Mucosa of descending colon (tissue), 3 donors: ENCODE measurements at regions not wholly inside any gene's neighbourhood (a gene's known extent, or its start where the extent isn't known, plus 50 kb on each side); places are given as distances from the start of the nearest gene placed in this dataset.
"Not testable (repeated sequence)": the region's sequence is repeated elsewhere in the genome, so short reads cannot be mapped to it uniquely, and the experiment has no call there.

Experiments
- ATAC-seq: fragments of 200-7000 bp; cut with Tn5 transposase; one replicate; pipeline ENCODE4 v1.9.1; 2020; ENCODE audit warnings: mild to moderate bottlenecking, moderate library complexity
- DNase-seq, 3 donors: peaks; one replicate each; pipeline ENCODE4 v3.0.0-alpha.2; 2020
- H3K36me3 ChIP-seq: fragments of 200-600 bp; one replicate; pipeline ENCODE4 v1.8.0; 2021; ENCODE audit warnings: low read depth, mild to moderate bottlenecking
- H3K4me1 ChIP-seq: fragments of 200-600 bp; one replicate; pipeline ENCODE4 v1.8.0; 2021; ENCODE audit warnings: low read depth, mild to moderate bottlenecking
- H3K4me3 ChIP-seq: fragments of 200-600 bp; one replicate; pipeline ENCODE4 v1.8.0; 2021; ENCODE audit warnings: mild to moderate bottlenecking
- H3K9me3 ChIP-seq: fragments of 200-600 bp; one replicate; pipeline ENCODE4 v1.8.0; 2021; ENCODE audit warnings: mild to moderate bottlenecking
- CTCF ChIP-seq: fragments of 200-600 bp; IDR thresholded peaks from one replicate; pipeline ENCODE4 v1.8.0; 2022; ENCODE audit warnings: antibody characterized with exemption, mild to moderate bottlenecking
- intact Hi-C, 2 donors: fragments of 100-400 bp; cut with DNase I in 1 of 2; cut with micrococcal nuclease in 1 of 2; formaldehyde crosslinking; loops; one replicate each; pipeline versions ENCODE4 v1.11.0 to v1.11.1; 2022; cut with DNase I, micrococcal nuclease
- donor health status: DM: no; HTN: no; CAD: no; lungs with moderate emphysema.
- donor health status: DM: no; HTN: no; CAD: no.
- donor health status: DM: no; HTN: yes; CAD: no.

DNA sequence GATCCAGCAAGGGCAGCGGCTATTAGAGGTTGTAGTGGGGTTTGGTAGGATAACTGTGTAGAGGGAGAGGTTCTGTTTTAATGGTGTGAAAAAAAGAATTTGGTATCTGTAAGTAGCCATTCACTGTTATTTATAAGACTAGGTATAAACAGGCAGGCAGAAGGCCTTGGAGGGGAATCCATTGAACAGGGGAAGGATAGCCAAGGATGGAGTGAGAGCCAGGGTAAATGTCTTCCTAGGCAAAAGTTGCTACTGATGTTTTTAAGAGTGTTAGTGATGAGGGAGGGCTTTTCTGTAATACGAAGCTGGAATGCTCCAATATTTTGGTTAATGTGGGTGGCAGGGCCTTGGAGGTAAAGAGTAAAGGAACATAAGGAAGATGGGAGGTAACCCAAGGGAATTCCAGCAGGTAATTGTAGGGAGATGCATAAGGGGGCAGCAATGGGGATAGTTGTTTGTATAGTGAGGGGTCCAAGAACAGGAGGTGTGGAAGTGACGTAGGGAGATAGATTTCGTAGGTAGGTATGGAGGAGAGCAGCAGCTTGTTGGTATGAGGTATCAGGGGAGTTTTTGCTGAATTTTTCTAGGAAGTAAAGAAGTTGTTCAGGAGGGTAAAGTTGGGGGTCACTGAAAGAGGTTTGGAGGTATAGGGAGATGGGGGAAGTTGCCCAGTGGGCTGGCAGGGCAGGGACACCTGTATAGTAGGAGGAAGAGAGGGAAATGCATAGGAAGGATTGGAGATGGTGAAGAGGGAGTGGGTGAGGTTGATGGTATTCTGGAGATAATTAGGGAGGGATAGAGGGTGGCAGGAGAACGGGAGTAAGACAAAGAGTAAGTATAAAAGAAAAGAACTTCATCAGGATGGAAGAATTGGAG, 752.4 kb upstream of the ADGRB3 start:
- Histone ChIP-seq H3K4me3 (no peak overlapping the region), H3K9me3 (peaks cover 70% of the 10 kb centered on the region), H3K4me1 (no peaks in the 10 kb centered on the region), H3K36me3 (no peaks in the 10 kb centered on the region)
- intact Hi-C loops: no loop called here
- DNase-seq: no peak
- ATAC-seq: no peak
- TF ChIP-seq CTCF: no peak

GRCh38 chr6:67881706-67882065, 753.4 kb upstream of the ADGRB3 start:
- no peak for ATAC-seq
- intact Hi-C loops: no loop called here

GRCh38 chr6:67880939-67881705, 754.0 kb upstream of the ADGRB3 start:
- no peaks in the 10 kb centered on the region for H3K4me1 ChIP-seq
- TF ChIP-seq CTCF: no peak
- intact Hi-C loops: no loop called here
- H3K4me3 ChIP-seq: no peak overlapping the region
- peaks cover 64% of the 10 kb centered on the region for H3K9me3 ChIP-seq
- no peaks in the 10 kb centered on the region for H3K36me3 ChIP-seq
- DNase-seq (no peak), ATAC-seq (no peak)

More at GRCh38 chr6:67881706-67882065, 753.4 kb upstream of the ADGRB3 start:
- no peak for TF ChIP-seq CTCF
- no peak for DNase-seq
- H3K4me1 ChIP-seq: no peaks in the 10 kb centered on the region
- no peaks in the 10 kb centered on the region for H3K36me3 ChIP-seq
- H3K9me3 ChIP-seq: peaks cover 64% of the 10 kb centered on the region
- no peak overlapping the region for H3K4me3 ChIP-seq

DNA sequence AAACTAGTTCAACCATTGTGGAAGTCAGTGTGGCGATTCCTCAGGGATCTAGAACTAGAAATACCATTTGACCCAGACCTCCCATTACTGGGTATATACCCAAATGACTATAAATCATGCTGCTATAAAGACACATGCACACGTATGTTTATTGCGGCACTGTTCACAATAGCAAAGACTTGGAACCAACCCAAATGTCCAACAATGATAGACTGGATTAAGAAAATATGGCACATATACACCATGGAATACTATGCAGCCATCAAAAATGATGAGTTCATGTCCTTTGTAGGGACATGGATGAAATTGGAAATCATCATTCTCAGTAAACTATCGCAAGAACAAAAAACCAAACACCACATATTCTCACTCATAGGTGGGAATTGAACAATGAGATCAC, 754.7 kb upstream of the ADGRB3 start:
- intact Hi-C loops, H3K36me3 ChIP-seq, DNase-seq, H3K4me3 ChIP-seq, ATAC-seq, H3K4me1 ChIP-seq: not testable (repeated sequence)
- peaks cover 60% of the 10 kb centered on the region for H3K9me3 ChIP-seq

DNA sequence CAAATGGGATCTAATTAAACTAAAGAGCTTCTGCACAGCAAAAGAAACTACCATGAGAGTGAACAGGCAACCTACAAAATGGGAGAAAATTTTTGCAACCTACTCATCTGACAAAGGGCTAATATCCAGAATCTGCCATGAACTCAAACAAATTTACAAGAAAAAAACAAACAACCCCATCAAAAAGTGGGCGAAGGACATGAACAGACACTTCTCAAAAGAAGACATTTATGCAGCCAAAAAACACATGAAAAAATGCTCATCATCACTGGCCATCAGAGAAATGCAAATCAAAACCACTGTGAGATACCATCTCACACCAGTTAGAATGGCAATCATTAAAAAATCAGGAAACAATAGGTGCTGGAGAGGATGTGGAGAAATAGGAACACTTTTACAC, 755.2 kb upstream of the ADGRB3 start:
- ATAC-seq, H3K4me3 ChIP-seq, DNase-seq, H3K4me1 ChIP-seq, H3K36me3 ChIP-seq, intact Hi-C loops: not testable (repeated sequence)
- H3K9me3 ChIP-seq: peaks cover 60% of the 10 kb centered on the region

DNA sequence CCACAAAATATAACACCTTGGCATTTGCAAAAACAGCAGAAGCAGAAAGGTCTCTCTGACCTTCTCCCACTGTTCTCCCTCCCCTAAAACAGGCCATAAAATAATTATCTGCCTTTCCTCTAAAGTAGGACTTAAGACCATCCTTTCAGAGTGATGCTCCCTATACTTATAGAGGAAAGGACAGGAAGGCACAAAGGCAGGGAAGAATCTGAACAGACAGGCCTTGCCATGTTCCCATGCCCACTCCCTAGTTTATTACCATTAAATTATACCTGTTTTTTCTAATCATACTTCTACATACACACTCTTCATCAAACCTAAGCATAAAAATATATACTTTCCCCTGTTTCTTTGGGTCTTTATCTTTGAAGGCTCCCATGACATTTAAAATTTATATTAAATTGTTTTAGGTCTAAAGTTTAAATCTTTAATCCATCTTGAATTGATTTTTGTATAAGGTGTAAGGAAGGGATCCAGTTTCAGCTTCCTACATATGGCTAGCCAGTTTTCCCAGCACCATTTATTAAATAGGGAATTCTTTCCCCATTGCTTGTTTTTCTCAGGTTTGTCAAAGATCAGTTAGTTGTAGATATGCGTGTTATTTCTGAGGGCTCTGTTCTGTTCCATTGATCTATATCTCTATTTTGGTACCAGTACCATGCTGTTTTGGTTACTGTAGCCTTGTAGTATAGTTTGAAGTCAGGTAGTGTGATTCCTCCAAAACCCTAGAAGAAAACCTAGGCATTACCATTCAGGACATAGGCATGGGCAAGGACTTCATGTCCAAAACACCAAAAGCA, 755.8 kb upstream of the ADGRB3 start:
- ATAC-seq, H3K36me3 ChIP-seq, intact Hi-C loops, H3K4me3 ChIP-seq, H3K4me1 ChIP-seq, DNase-seq: not testable (repeated sequence)
- H3K9me3 ChIP-seq: peaks cover 60% of the 10 kb centered on the region

DNA sequence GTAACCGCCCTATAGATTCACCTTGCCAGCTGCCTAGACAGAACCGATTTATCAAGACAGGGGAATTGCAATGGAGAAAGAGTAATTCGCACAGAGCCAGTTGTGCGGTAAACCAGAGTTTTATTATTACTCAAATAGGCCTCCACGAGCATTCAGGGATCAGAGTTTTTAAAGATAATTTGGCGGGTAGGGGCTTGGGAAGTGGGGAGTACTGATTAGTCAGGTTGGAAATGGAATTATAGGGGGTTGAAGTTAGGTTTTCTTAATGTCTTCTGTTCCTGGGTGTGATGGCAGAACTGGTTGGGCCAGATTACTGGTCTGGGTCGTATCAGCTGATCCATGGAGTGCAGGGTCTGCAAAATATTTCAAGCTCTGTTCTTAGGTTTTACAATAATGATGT, 756.9 kb upstream of the ADGRB3 start:
- peaks cover 54% of the 10 kb centered on the region for H3K9me3 ChIP-seq
- H3K4me3 ChIP-seq, ATAC-seq, H3K36me3 ChIP-seq, DNase-seq, intact Hi-C loops, H3K4me1 ChIP-seq: not testable (repeated sequence)
